IgD-negative memory B cell (primary cell): ENCODE measurements at regions not wholly inside any gene's neighbourhood (a gene's known extent, or its start where the extent isn't known, plus 50 kb on each side); places are given as distances from the start of the nearest gene placed in this dataset.
"Not testable (repeated sequence)": the region's sequence is repeated elsewhere in the genome, so short reads cannot be mapped to it uniquely, and the experiment has no call there.

Source experiments
- H3K27ac Mint-ChIP-seq, 3 donors: one replicate each; pipeline ENCODE4 v1.8.0; 2020 to 2022; ENCODE audit warnings: mild to moderate bottlenecking in 3 of 3, mixed read lengths in 3 of 3, moderate library complexity in 1 of 3
- H3K27me3 Mint-ChIP-seq: one replicate; pipeline ENCODE4 v1.8.0; 2021; ENCODE audit warnings: mixed read lengths
- H3K36me3 Mint-ChIP-seq: one replicate; pipeline ENCODE4 v1.8.0; 2020; ENCODE audit warnings: mild to moderate bottlenecking, mixed read lengths
- H3K4me1 Mint-ChIP-seq, 3 donors: one replicate each; pipeline ENCODE4 v1.8.0; 2020 to 2022; ENCODE audit warnings: mixed read lengths in 3 of 3, mild to moderate bottlenecking in 1 of 3
- H3K4me3 Mint-ChIP-seq, 4 donors: one replicate each; pipeline ENCODE4 v1.8.0; 2020 to 2022; ENCODE audit warnings: mild to moderate bottlenecking in 4 of 4, mixed read lengths in 4 of 4, moderate library complexity in 3 of 4
- H3K9me3 Mint-ChIP-seq, 3 donors: one replicate each; pipeline ENCODE4 v1.8.0; 2020 to 2021; ENCODE audit warnings: mixed read lengths in 3 of 3, mild to moderate bottlenecking in 1 of 3

DNA sequence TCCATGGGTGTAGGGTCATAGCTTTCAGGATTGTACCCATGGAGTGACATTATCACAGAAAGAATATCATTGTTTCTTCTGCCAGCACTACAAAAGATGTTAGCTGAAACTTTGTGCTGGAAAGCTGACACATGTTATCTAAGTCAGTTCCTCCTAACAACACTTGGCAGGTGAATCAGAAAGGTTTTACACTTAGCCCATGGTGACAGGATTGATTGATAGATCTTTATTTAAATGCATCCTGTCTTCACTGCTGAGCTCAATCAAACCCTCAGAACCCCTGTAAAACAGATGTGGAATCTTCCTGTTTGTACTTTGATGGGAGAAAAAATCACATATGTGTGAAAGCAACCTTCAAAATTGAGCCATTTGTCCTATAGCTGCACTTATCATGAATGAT is 811.5 kb upstream of the ANO3 start:
- Mint-ChIP-seq H3K4me1 (no peaks in the 10 kb centered on the region), H3K27ac (no peak overlapping the region), H3K27me3 (no peaks in the 10 kb centered on the region), H3K4me3 (no peak overlapping the region), H3K36me3 (no peaks in the 10 kb centered on the region), H3K9me3 (peaks cover 0 to 4% (median 2%) of the 10 kb centered on the region in 3 donors)

DNA sequence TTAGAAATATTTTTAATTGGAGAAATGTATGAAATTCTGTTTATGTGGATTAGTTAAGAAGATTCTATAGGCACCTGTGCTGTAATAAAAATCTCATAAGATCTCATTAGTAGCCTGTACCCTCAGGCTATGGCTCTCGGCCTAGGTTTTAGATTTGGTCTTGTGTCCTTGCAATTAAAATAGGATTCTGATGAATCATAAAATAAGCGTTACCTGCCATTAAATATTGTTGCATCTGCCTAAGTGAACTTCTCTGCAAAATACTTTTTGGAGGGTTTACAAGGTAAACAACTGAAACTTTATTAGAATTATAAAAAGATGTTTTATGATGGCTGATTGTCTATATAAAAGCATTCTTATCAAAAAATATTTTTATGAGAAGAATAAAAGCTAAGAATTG is 804.1 kb upstream of the ANO3 start:
- Mint-ChIP-seq H3K27me3 (no peaks in the 10 kb centered on the region), H3K4me1 (no peaks in the 10 kb centered on the region), H3K9me3 (no peaks in the 10 kb centered on the region), H3K27ac (no peak overlapping the region), H3K4me3 (no peak overlapping the region), H3K36me3 (no peaks in the 10 kb centered on the region)

DNA sequence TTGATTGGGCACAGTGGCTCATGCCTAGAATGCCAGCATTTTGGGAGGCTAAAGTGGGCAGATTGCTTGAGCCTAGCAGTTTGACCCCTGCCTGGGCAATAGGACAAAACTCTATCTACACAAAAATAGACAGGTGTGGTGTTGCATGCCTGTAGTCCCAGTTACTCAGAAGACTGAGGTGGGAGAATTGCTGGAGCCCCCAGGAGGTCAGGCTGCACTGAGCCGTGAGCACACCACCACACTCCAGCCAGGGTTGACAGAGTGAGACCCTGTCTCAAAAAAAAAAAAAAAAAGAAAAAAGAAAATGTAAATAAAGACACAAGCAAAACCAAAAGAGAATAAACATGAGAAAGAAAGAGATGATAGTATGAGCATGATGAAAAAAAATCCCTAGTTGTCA is 802.4 kb upstream of the ANO3 start:
- no peak overlapping the region for H3K27ac Mint-ChIP-seq

DNA sequence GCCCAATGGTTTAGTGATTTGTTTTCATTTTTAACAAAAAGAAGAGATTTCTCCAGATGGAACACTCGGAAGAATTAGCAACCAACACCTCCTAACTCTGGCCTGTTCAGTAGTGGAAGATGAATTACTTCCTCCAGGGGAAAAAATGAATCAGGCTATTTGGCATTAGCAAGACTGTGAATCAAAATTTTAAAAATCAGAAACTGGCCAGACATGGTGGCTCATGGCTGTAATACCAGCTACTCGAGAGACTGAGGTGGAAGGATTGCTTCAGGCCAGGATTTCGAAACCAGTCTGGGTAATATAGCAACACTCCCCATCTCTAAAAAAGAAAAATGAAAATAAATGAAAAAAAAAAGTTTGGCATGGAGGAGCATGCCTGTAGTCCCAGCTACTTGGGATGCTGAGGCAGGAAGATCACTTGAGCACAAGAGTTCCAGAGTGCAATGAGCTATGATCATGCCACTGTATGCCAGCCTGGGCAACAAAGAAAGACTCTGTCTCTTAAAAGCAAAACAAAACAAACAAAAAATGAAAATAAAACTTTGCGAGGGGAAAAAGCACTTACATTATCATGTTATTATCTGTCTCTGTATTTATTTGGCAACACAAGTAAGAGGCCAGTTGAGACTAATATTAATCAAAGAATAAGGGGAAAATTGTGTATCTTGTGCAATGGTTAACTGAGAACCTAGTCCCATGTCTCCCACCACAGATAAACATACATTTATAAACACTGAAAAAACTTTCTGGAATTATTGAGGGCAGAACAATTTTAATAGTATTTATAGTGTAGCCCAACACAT is 796.3 kb upstream of the ANO3 start:
- H3K27ac Mint-ChIP-seq = no peak overlapping the region
- no peaks in the 10 kb centered on the region for H3K4me1 Mint-ChIP-seq
- H3K4me3 Mint-ChIP-seq = no peak overlapping the region
- H3K36me3 Mint-ChIP-seq = no peaks in the 10 kb centered on the region
- H3K9me3 Mint-ChIP-seq = peaks cover 0 to 14% (median 3%) of the 10 kb centered on the region in 3 donors
- H3K27me3 Mint-ChIP-seq = no peaks in the 10 kb centered on the region

More for the DNA sequence above, 802.4 kb upstream of the ANO3 start:
- Mint-ChIP-seq H3K4me3 (no peak overlapping the region), H3K36me3 (no peaks in the 10 kb centered on the region), H3K9me3 (peaks cover 0 to 6% (median 3%) of the 10 kb centered on the region in 3 donors), H3K4me1 (no peaks in the 10 kb centered on the region), H3K27me3 (no peaks in the 10 kb centered on the region)

GRCh38 chr11:25536289-25536688 is 795.6 kb upstream of the ANO3 start:
- H3K4me3 Mint-ChIP-seq = no peak overlapping the region
- no peaks in the 10 kb centered on the region for H3K36me3 Mint-ChIP-seq
- H3K27ac Mint-ChIP-seq = no peak overlapping the region
- H3K4me1 Mint-ChIP-seq = no peaks in the 10 kb centered on the region
- H3K27me3 Mint-ChIP-seq = no peaks in the 10 kb centered on the region
- H3K9me3 Mint-ChIP-seq = peaks cover 0 to 14% (median 3%) of the 10 kb centered on the region in 3 donors

DNA sequence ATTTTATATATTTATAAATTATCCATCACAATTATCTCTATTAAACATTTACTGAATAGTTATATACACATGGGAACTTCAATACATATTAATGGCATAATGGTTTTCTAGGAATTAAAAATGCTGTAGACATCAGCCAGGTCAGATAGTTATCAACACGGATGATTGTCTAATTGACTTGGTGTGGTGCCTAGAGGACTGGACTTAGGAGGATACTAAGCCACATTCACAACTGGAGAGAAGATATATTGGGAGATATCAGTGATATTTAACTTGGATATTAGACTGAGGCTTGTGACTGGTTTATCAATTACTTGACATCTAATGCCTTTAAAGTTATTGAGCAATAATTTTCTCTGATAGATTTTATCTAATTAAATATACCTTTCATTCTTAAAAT is 794.5 kb upstream of the ANO3 start:
- Mint-ChIP-seq H3K4me3 (no peak overlapping the region), H3K27me3 (no peaks in the 10 kb centered on the region), H3K9me3 (peaks cover 0 to 18% (median 3%) of the 10 kb centered on the region in 3 donors), H3K27ac (no peak overlapping the region), H3K36me3 (no peaks in the 10 kb centered on the region), H3K4me1 (no peaks in the 10 kb centered on the region)

DNA sequence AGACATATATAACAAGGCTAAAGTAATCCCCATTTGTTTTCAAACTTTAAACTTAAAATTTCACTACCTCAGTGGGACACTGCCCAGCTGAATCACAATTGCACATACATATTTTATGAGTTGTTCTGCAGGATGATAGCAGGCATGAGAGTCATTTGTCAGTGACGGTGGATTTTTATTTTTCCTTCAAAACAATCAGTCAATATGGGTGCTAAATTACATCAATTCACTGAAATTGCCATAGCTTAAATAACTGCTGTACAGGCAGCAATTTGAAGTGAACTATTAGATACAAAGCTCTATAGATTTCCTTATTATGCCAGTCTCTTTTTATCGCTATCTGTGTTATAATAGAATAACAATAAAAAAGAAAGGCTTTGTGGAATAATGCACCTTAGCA is 784.6 kb upstream of the ANO3 start:
- H3K27me3 Mint-ChIP-seq = no peaks in the 10 kb centered on the region
- H3K27ac Mint-ChIP-seq = no peak overlapping the region
- no peaks in the 10 kb centered on the region for H3K36me3 Mint-ChIP-seq
- no peaks in the 10 kb centered on the region for H3K4me1 Mint-ChIP-seq
- peaks cover 0 to 4% (median 3%) of the 10 kb centered on the region in 3 donors for H3K9me3 Mint-ChIP-seq
- no peak overlapping the region for H3K4me3 Mint-ChIP-seq

DNA sequence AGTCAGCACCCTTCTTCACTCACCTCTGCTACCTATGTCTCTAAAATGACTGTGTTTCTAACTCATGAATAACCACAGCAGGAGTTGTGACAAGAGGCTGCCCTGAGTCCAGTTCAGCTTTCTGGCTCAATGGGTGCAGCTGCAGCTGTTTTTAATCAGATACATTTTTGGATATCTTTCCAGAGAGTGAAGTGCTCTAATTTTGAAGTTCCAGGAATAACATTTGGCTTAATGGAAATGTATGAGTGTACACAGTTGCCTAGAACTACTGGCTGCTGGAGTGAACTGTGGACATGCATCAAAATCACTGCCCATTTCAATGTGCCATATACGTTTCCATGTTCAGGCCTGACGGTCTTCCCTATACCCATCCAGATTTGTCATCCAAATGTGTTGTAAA is 769.5 kb upstream of the ANO3 start:
- Mint-ChIP-seq H3K9me3 (peaks cover 0 to 5% (median 2%) of the 10 kb centered on the region in 3 donors), H3K27me3 (no peaks in the 10 kb centered on the region), H3K27ac (no peak overlapping the region), H3K4me1 (no peaks in the 10 kb centered on the region), H3K36me3 (no peaks in the 10 kb centered on the region), H3K4me3 (no peak overlapping the region)

DNA sequence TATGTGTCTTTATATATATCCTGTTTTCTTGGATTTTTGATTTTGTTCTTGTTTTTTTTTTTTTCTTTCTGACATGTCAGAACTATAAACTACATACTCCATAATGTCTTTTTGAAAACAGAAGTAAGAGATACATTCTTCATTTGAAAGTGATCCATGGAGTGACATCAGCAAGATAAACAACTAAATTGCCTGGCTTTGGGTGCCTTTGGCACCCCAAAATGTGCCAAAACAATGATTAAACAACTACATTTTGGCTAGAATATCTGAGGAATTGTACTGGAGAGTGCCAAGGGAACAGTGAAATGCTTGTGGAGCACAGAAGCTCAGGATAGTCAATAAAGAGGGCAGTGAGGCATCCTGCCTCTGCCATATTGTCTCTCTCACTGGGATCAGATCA is 766.1 kb upstream of the ANO3 start:
- H3K36me3 Mint-ChIP-seq = no peaks in the 10 kb centered on the region
- peaks cover 0 to 5% (median 2%) of the 10 kb centered on the region in 3 donors for H3K9me3 Mint-ChIP-seq
- H3K27me3 Mint-ChIP-seq = no peaks in the 10 kb centered on the region
- no peak overlapping the region for H3K27ac Mint-ChIP-seq
- H3K4me1 Mint-ChIP-seq = no peaks in the 10 kb centered on the region
- no peak overlapping the region for H3K4me3 Mint-ChIP-seq

GRCh38 chr11:25566298-25567200 is 765.4 kb upstream of the ANO3 start:
- H3K27me3 Mint-ChIP-seq = no peaks in the 10 kb centered on the region
- no peaks in the 10 kb centered on the region for H3K4me1 Mint-ChIP-seq
- H3K27ac Mint-ChIP-seq = no peak overlapping the region
- no peak overlapping the region for H3K4me3 Mint-ChIP-seq
- peaks cover 0 to 5% (median 2%) of the 10 kb centered on the region in 3 donors for H3K9me3 Mint-ChIP-seq
- no peaks in the 10 kb centered on the region for H3K36me3 Mint-ChIP-seq

DNA sequence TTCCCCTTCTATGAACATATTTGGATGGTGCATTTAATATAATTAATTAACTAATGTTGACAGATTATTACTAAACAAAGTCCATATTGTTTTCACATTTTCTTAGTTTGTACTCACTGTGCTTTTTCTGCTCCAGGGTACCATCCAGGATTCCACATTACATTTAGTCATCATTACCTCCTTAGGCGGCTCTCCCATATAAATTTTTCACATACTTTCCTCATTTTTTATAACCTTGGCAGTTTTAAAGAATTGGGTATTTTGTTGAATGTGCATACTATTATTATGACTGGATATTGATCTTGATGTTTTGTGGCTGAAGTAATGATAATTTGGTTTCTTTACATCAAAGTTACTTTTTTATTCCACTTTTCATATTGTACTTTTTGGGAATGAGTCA is 755.6 kb upstream of the ANO3 start:
- H3K36me3 Mint-ChIP-seq = no peaks in the 10 kb centered on the region
- H3K27me3 Mint-ChIP-seq = no peaks in the 10 kb centered on the region
- peaks cover 0 to 8% (median 5%) of the 10 kb centered on the region in 3 donors for H3K9me3 Mint-ChIP-seq
- H3K4me3 Mint-ChIP-seq = no peak overlapping the region
- no peaks in the 10 kb centered on the region for H3K4me1 Mint-ChIP-seq
- no peak overlapping the region for H3K27ac Mint-ChIP-seq

GRCh38 chr11:25579554-25579953 is 752.4 kb upstream of the ANO3 start:
- not testable (repeated sequence) for H3K27ac Mint-ChIP-seq, H3K9me3 Mint-ChIP-seq

GRCh38 chr11:25583596-25583995 is 748.3 kb upstream of the ANO3 start:
- Mint-ChIP-seq H3K27me3 (no peaks in the 10 kb centered on the region), H3K27ac (no peak overlapping the region), H3K36me3 (no peaks in the 10 kb centered on the region), H3K9me3 (peaks cover 0 to 7% (median 5%) of the 10 kb centered on the region in 3 donors), H3K4me1 (no peaks in the 10 kb centered on the region), H3K4me3 (no peak overlapping the region)

More at GRCh38 chr11:25579554-25579953, 752.4 kb upstream of the ANO3 start:
- not testable (repeated sequence) for H3K36me3 Mint-ChIP-seq, H3K27me3 Mint-ChIP-seq, H3K4me1 Mint-ChIP-seq, H3K4me3 Mint-ChIP-seq

DNA sequence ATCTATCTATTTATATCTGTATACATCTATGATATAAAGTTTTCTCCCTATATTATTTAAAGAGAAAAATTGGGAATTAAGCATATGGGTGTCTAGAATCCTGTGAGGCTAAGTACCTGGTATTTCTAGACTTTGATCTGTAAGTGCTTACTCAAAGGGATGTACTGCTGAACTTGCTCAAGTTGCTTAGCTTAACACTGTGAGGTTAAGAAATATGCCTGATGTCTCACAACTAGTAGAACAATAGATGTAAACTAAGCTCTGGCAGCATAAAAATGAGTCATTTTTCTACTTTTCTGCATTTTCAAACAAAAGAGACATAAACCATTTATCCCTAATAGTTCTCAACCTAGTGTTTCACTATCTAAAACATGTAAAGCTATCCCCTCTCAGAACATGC is 744.4 kb upstream of the ANO3 start:
- H3K36me3 Mint-ChIP-seq = no peaks in the 10 kb centered on the region
- H3K4me3 Mint-ChIP-seq = no peak overlapping the region
- H3K9me3 Mint-ChIP-seq = peaks cover 3 to 6% (median 6%) of the 10 kb centered on the region in 3 donors
- no peaks in the 10 kb centered on the region for H3K27me3 Mint-ChIP-seq
- H3K4me1 Mint-ChIP-seq = no peaks in the 10 kb centered on the region
- no peak overlapping the region for H3K27ac Mint-ChIP-seq

- Mint-ChIP-seq H3K9me3 (peaks cover 6 to 8% (median 6%) of the 10 kb centered on the region in 3 donors), H3K27ac (no peak overlapping the region), H3K4me3 (no peak overlapping the region), H3K27me3 (no peaks in the 10 kb centered on the region), H3K36me3 (no peaks in the 10 kb centered on the region), H3K4me1 (no peaks in the 10 kb centered on the region)
Observed at GRCh38 chr11:25593221-25593620, 738.7 kb upstream of the ANO3 start.
